MG63 (cell line): ENCODE measurements at regions not wholly inside any gene's neighbourhood (a gene's known extent, or its start where the extent isn't known, plus 50 kb on each side); places are given as distances from the start of the nearest gene placed in this dataset.

Experiments used
- DNase-seq: peaks from one replicate; pipeline ENCODE4 v3.0.0-alpha.2; 2020
- H3K27me3 ChIP-seq: fragments of 250-450 bp; sonication (Bioruptor Pico); 2 replicates; pipeline ENCODE4 v1.5.1; 2020; ENCODE audit warnings: mild to moderate bottlenecking, moderate library complexity
- H3K36me3 ChIP-seq: fragments of 250-450 bp; sonication (Bioruptor Pico); 2 replicates; pipeline ENCODE4 v1.5.1; 2020; ENCODE audit warnings: mild to moderate bottlenecking, moderate library complexity
- H3K4me3 ChIP-seq: fragments of 250-450 bp; sonication (Bioruptor Pico); 2 replicates; pipeline ENCODE4 v1.5.1; 2020; ENCODE audit warnings: mild to moderate bottlenecking, moderate library complexity
- H3K9me3 ChIP-seq: fragments of 250-450 bp; sonication (Bioruptor Pico); 2 replicates; pipeline ENCODE4 v1.5.1; 2020; ENCODE audit warnings: mild to moderate bottlenecking, moderate library complexity

- DNase-seq = no peak
Measured at GRCh38 chr2:21268878-21269224, 145.1 kb downstream of the TDRD15 start.

GRCh38 chr2:21269382-21269781 is 145.6 kb downstream of the TDRD15 start:
- Histone ChIP-seq H3K9me3 (no peaks in the 10 kb centered on the region), H3K27me3 (no peaks in the 10 kb centered on the region), H3K36me3 (no peaks in the 10 kb centered on the region), H3K4me3 (no peak overlapping the region)
- DNase-seq = no peak

More at GRCh38 chr2:21268878-21269224, 145.1 kb downstream of the TDRD15 start:
- no peaks in the 10 kb centered on the region for H3K9me3 ChIP-seq
- no peak overlapping the region for H3K4me3 ChIP-seq
- H3K36me3 ChIP-seq = no peaks in the 10 kb centered on the region
- H3K27me3 ChIP-seq = no peaks in the 10 kb centered on the region

- Histone ChIP-seq H3K9me3 (no peaks in the 10 kb centered on the region), H3K4me3 (no peak overlapping the region), H3K36me3 (no peaks in the 10 kb centered on the region), H3K27me3 (no peaks in the 10 kb centered on the region)
- DNase-seq = no peak
Measured at GRCh38 chr2:21270083-21270491, 146.3 kb downstream of the TDRD15 start.

GRCh38 chr2:21270708-21271122 is 146.9 kb downstream of the TDRD15 start:
- DNase-seq = no peak
- Histone ChIP-seq H3K36me3 (no peaks in the 10 kb centered on the region), H3K4me3 (no peak overlapping the region), H3K27me3 (no peaks in the 10 kb centered on the region), H3K9me3 (no peaks in the 10 kb centered on the region)

DNA sequence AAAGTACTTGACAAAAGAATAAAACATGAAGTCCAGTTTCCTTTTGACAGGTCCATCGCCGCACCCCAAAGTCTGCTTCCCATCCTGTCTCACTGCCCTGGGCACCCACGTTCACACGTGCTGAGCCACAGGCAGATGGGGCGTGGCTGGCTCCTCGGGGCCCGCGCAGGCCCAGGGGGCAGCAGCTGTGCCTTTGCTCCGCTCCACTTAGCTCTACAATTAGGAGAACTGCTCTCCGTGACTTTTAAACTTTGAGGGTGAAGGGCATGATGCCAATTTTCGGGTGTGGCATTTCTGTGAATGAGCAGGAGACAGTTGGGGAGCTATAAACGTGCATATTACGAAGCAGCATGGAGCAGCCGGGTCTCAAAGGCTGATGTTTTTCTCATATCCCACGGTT is 152.4 kb downstream of the TDRD15 start:
- no peak for DNase-seq
- Histone ChIP-seq H3K4me3 (no peak overlapping the region), H3K36me3 (no peaks in the 10 kb centered on the region), H3K27me3 (no peaks in the 10 kb centered on the region), H3K9me3 (no peaks in the 10 kb centered on the region)

GRCh38 chr2:21277068-21278056 is 153.6 kb downstream of the TDRD15 start:
- DNase-seq = no peak
- Histone ChIP-seq H3K4me3 (no peak overlapping the region), H3K36me3 (no peaks in the 10 kb centered on the region), H3K27me3 (no peaks in the 10 kb centered on the region), H3K9me3 (no peaks in the 10 kb centered on the region)

GRCh38 chr2:21279525-21279924 is 155.8 kb downstream of the TDRD15 start:
- no peaks in the 10 kb centered on the region for H3K36me3 ChIP-seq
- no peak for DNase-seq
- H3K9me3 ChIP-seq = no peaks in the 10 kb centered on the region
- H3K27me3 ChIP-seq = no peaks in the 10 kb centered on the region
- no peak overlapping the region for H3K4me3 ChIP-seq

DNA sequence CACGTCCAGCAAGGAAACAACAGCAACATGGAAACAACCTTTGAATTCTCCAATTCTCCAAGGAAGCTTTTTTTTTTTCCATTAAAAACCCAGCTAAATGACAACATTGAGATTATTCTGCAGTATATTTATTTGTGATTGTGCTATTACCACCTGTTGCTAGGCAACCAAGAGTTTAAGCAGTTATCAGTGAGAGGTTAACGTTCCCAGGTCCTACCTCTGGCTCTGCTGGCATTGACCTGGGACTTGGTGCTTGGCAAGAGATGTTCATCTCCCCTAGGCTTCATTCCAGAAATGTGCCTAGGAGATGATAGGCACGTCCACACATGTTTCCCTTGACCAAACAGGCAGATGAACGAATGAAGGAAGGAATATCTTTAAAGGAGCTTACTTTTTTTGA is 157.0 kb downstream of the TDRD15 start:
- Histone ChIP-seq H3K36me3 (no peaks in the 10 kb centered on the region), H3K9me3 (no peaks in the 10 kb centered on the region), H3K27me3 (no peaks in the 10 kb centered on the region), H3K4me3 (no peak overlapping the region)
- no peak for DNase-seq

DNA sequence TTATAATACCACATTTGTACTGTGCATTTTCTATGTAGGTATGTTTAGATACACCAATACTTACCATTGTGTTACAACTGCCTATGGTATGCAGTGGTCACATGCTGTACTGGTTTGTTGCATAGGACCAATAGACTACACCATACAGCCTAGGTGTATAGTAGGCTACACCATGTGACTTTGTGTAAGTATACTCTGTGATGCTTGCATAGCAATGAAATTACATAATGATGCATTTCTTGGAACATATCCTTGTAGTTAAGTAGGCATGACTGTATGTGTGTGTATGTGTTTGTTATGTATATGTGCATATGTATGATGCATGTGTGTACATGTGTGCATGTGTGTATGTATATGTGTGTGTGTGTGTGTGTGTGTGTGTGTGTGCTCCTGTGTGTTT is 157.6 kb downstream of the TDRD15 start:
- Histone ChIP-seq H3K4me3 (no peak overlapping the region), H3K9me3 (no peaks in the 10 kb centered on the region), H3K27me3 (no peaks in the 10 kb centered on the region), H3K36me3 (no peaks in the 10 kb centered on the region)
- no peak for DNase-seq

- DNase-seq = no peak
- no peaks in the 10 kb centered on the region for H3K27me3 ChIP-seq
- H3K36me3 ChIP-seq = no peaks in the 10 kb centered on the region
- H3K4me3 ChIP-seq = no peak overlapping the region
- H3K9me3 ChIP-seq = no peaks in the 10 kb centered on the region
Measured at GRCh38 chr2:21281791-21282514, 158.2 kb downstream of the TDRD15 start.

- Histone ChIP-seq H3K9me3 (no peaks in the 10 kb centered on the region), H3K27me3 (no peaks in the 10 kb centered on the region), H3K4me3 (no peak overlapping the region), H3K36me3 (no peaks in the 10 kb centered on the region)
- DNase-seq = no peak
Measured at GRCh38 chr2:21282515-21282898, 158.7 kb downstream of the TDRD15 start.

GRCh38 chr2:21288299-21288698 is 164.5 kb downstream of the TDRD15 start:
- H3K27me3 ChIP-seq = no peaks in the 10 kb centered on the region
- no peak overlapping the region for H3K4me3 ChIP-seq
- H3K36me3 ChIP-seq = no peaks in the 10 kb centered on the region
- no peaks in the 10 kb centered on the region for H3K9me3 ChIP-seq
- DNase-seq = no peak

- DNase-seq = no peak
- no peaks in the 10 kb centered on the region for H3K9me3 ChIP-seq
- no peaks in the 10 kb centered on the region for H3K36me3 ChIP-seq
- H3K4me3 ChIP-seq = no peak overlapping the region
- H3K27me3 ChIP-seq = no peaks in the 10 kb centered on the region
Measured at GRCh38 chr2:21288739-21289520, 165.2 kb downstream of the TDRD15 start.

- Histone ChIP-seq H3K4me3 (no peak overlapping the region), H3K9me3 (no peaks in the 10 kb centered on the region), H3K36me3 (no peaks in the 10 kb centered on the region), H3K27me3 (no peaks in the 10 kb centered on the region)
- DNase-seq = no peak
Measured at GRCh38 chr2:21289551-21289950, 165.8 kb downstream of the TDRD15 start.

DNA sequence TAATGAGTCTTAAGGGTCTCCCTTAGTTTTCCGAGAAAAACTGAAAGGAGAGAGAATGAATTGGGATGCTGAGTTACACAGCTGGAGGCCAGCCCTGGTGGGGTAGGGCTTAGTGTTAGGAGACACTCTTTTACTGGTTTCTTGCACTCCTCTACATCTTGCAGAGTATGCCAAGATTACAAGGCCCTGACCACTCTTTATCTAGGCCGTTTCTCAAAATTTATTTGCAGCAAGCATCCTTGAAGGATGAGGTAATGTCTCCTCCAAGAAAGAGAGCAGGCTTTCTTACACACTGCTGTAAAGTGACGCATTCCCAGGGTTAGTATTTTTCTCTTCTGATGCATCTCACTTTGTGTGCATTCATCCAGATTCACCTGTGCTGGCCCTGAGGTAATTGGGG is 166.2 kb downstream of the TDRD15 start:
- H3K4me3 ChIP-seq = no peak overlapping the region
- H3K27me3 ChIP-seq = no peaks in the 10 kb centered on the region
- no peaks in the 10 kb centered on the region for H3K9me3 ChIP-seq
- no peak for DNase-seq
- H3K36me3 ChIP-seq = no peaks in the 10 kb centered on the region

DNA sequence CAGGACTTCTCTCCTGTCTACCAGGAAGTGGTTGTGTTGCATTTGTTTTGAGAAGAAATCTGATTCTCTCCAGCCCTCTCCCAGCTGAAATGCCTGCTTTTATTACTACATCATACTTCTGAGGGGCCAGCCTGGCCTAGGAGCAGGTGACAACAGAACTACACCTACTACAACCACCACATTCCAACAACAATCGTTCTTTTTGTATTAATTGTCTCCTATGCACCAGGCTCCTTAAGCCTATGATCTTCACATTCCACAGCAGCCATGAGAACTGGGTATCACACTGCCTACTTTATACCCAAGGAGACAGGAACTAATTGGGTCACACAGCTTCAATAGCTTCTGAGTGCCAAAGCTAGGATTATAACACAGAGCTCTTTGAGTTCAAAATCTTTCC is 167.7 kb downstream of the TDRD15 start:
- Histone ChIP-seq H3K4me3 (no peak overlapping the region), H3K36me3 (no peaks in the 10 kb centered on the region), H3K9me3 (no peaks in the 10 kb centered on the region), H3K27me3 (no peaks in the 10 kb centered on the region)
- no peak for DNase-seq

DNA sequence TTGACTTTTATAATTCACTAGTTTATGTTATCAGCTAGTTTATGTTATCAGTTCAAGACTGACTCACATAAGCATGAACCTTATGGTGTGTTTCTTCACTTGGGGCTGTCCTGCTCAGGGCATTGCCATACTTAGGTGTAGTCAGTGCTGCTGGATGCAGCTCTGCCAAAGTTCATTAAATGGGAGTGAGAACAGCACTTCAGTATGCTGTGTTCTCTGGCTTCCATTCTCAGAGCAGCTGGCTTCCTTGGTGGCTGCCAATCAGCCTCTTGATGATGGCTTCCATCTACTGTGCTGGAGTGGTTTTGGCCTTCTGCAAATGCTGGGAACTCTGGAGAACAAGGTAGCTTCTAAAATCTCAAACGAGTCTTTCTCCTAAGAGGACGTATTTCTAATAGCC is 170.7 kb downstream of the TDRD15 start:
- H3K9me3 ChIP-seq = no peaks in the 10 kb centered on the region
- no peak overlapping the region for H3K4me3 ChIP-seq
- H3K36me3 ChIP-seq = no peaks in the 10 kb centered on the region
- no peaks in the 10 kb centered on the region for H3K27me3 ChIP-seq
- DNase-seq = no peak
